ENCODE measurements at regions not wholly inside any gene's neighbourhood (a gene's known extent, or its start where the extent isn't known, plus 50 kb on each side); places are given as distances from the start of the nearest gene placed in this dataset.
"Not testable (repeated sequence)": the region's sequence is repeated elsewhere in the genome, so short reads cannot be mapped to it uniquely, and the experiment has no call there.

- DNase-seq, result no peak
Observed at GRCh38 chr1:172755099-172755498, 96.2 kb downstream of the FASLG start.

- DNase-seq, result no peak
Observed at GRCh38 chr1:172756024-172756423, 97.1 kb downstream of the FASLG start.

GRCh38 chr1:172758259-172758658 is 99.4 kb downstream of the FASLG start:
- no peak for DNase-seq

GRCh38 chr1:172760121-172760520 is 101.2 kb downstream of the FASLG start:
- no peak for DNase-seq

- DNase-seq, result no peak
Observed at GRCh38 chr1:172761581-172762486, 102.9 kb downstream of the FASLG start.

- DNase-seq, result no peak
Observed at GRCh38 chr1:172763057-172763456, 104.2 kb downstream of the FASLG start.

- DNase-seq, result no peak
Observed at GRCh38 chr1:172764378-172764777, 105.5 kb downstream of the FASLG start.

- no peak for DNase-seq
Observed at GRCh38 chr1:172766462-172766861, 107.6 kb downstream of the FASLG start.

- DNase-seq, result no peak
Observed at GRCh38 chr1:172770071-172770470, 111.2 kb downstream of the FASLG start.

GRCh38 chr1:172774561-172774960 is 115.7 kb downstream of the FASLG start:
- no peak for DNase-seq

- no peak for DNase-seq
Observed at GRCh38 chr1:172775606-172776005, 116.7 kb downstream of the FASLG start.

GRCh38 chr1:172776071-172776470 is 117.2 kb downstream of the FASLG start:
- no peak for DNase-seq

- no peak for DNase-seq
Observed at GRCh38 chr1:172777767-172778166, 118.9 kb downstream of the FASLG start.

- DNase-seq, result peak; percentile 42
Observed at GRCh38 chr1:172778456-172779455, 119.9 kb downstream of the FASLG start.

- DNase-seq, result no peak
Observed at GRCh38 chr1:172779491-172779890, 120.6 kb downstream of the FASLG start.

- no peak for DNase-seq
Observed at GRCh38 chr1:172781513-172782140, 122.7 kb downstream of the FASLG start.

- DNase-seq, result no peak
Observed at GRCh38 chr1:172789840-172790239, 130.9 kb downstream of the FASLG start.

GRCh38 chr1:172790245-172790644 is 131.3 kb downstream of the FASLG start:
- DNase-seq, result no peak

- DNase-seq, result no peak
Observed at GRCh38 chr1:172793823-172794222, 134.9 kb downstream of the FASLG start.

- no peak for DNase-seq
Observed at GRCh38 chr1:172795741-172796140, 136.8 kb downstream of the FASLG start.

GRCh38 chr1:172799804-172800203 is 140.9 kb downstream of the FASLG start:
- not testable (repeated sequence) for DNase-seq

GRCh38 chr1:172801771-172802322 is 142.9 kb downstream of the FASLG start:
- no peak for DNase-seq

- no peak for DNase-seq
Observed at GRCh38 chr1:172809750-172810149, 150.8 kb downstream of the FASLG start.
